ENCODE measurements at regions not wholly inside any gene's neighbourhood (a gene's known extent, or its start where the extent isn't known, plus 50 kb on each side); places are given as distances from the start of the nearest gene placed in this dataset.
"Not testable (repeated sequence)": the region's sequence is repeated elsewhere in the genome, so short reads cannot be mapped to it uniquely, and the experiment has no call there.

- not testable (repeated sequence) for TF ChIP-seq CTCF, POLR2A (IDR thresholded peaks at IDR 0.05)
Observed at GRCh38 chr7:145805496-145805895, 311.1 kb upstream of the CNTNAP2 start.
